ENCODE measurements at regions not wholly inside any gene's neighbourhood (a gene's known extent, or its start where the extent isn't known, plus 50 kb on each side); places are given as distances from the start of the nearest gene placed in this dataset.

DNA sequence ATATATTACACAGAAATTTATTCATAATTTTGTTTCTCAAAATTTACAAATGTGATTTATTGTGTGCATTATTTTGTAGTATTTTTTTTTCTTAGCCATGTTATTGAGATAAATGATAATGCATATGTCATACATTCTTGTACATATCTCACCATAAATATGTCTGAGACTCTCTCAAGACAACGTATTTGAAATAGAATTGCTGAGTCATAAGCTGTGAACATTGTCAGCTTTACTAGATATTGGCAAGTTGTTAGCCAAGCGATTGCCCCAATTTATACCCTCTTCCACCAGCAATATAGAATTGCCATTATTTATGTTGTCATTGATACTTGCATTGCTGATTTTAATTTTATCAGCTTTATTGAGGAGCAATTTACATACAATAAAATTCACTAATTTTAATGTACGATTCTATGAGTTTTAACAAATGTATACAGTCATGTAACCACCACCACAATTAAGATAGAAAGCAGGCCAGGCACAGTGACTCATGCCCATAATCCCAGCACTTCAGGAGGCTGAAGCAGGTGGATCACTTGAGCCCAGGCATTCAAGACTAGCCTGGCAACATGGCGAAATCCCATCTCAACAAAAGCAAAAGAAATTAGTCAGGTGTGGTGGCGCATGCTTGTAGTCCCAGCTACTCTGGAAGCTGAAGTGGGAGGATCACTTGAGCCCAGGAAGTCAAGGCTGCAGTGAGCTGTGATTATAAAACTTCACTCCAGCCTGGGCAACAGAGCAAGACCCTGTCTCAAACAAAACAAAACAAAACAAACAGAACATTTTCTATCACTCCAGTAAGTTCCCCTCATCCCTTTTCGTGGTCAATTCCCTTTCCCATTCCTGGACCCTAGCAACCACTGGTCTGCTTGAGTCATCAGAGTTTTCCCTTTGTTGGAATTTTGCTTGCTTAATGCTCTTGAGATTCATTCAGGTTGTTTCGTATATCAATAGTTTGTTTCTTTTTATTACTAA lies 373.1 kb downstream of the MFSD1 start:
- no peak for DNase-seq

DNA sequence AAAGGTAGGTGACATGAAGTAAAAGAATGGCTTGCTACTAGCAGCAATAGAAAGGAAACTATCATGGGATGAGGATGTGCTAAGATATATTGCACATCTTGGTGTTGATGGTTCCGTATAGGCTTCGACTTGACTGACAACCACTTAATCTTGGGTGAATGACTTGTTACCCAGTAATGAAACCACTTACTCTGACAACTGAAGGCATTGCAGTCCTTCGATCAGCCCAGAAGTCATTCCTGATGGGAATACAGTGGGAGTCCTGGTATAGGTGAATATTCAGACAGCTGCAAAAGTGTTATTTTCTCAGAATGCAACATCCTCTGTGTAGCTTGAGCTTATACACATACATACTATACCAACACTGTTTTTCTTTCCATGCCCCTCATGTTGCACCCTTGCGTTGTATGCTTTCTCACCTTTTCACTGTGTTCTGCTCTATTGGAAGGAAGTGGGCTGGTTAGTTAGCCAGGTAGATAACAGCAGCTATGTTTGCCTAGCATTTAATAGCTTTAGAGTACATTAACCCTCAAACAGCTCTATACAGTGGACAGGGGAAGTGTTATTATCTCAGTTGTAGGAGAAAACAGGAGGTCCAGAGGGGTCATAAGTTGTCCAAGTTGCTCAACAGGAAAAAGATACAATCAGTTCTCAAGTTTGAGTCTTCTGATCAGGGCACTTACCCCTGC lies 376.5 kb downstream of the MFSD1 start:
- no peak for DNase-seq

DNA sequence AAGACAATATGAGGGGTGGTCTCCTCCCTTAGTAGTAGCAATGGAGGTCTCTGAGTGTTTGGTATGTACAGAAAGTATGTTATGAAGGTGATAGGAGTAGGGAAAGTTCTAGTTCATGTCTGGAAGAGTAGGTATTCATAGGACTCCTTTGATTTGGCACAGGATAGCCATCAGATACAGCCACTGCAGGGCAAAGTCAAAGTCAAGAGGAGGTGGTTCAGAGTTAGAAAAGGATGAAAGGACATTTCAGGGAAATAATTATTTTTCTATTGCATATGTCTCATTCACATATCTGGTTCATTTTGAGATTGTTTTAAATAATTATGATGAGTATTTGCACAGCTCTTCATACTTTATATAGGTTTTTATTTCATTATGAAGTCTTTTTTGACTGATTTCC lies 381.1 kb downstream of the MFSD1 start:
- DNase-seq, result no peak

DNA sequence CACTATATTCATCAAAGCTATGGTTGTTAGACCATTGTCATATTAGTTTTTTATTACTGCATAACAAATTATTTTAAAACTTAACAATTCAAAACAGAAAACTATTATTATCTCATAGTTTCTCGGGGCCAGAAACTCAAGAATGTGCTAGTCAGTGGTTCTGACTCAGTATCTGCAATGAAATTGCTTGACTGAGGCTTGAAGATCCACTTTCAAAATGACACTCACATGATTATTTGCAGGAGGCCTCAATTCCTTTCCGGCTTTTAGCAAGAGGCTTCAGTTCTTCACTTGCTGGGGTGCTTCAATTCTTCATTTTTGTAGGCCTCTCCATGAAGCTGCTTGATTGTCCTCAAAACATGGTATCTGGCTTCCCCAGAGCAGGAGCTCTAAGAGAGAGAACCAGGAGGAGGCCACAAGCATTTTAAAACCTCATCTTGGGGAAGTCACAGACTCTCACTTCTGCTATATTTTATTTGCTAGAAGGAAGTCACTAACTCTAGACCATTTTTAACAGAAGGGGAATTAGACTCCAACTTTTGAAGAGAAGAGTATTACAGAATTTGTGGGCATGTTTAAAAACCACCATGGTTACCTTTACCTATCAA lies 383.7 kb downstream of the MFSD1 start:
- DNase-seq, result no peak

DNA sequence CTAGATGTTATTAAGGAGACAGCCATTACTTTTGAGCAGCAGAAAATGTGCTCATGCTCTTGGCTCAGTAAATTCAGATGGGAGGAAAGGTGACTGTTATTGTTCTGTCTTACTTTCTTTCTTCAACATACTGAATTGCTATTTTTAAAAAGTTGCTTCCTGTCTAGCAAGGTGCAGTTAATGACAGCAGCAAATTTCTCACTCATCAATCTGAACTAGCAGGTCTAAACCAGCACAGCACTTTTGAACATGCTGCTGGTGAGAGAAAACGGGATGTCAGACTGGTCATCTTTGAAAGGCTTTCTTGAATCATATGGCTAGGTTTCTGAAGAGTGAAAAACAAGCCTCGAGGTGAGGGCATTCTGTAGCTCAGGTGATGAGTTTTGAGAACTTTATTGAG lies 384.7 kb downstream of the MFSD1 start:
- DNase-seq, result no peak

DNA sequence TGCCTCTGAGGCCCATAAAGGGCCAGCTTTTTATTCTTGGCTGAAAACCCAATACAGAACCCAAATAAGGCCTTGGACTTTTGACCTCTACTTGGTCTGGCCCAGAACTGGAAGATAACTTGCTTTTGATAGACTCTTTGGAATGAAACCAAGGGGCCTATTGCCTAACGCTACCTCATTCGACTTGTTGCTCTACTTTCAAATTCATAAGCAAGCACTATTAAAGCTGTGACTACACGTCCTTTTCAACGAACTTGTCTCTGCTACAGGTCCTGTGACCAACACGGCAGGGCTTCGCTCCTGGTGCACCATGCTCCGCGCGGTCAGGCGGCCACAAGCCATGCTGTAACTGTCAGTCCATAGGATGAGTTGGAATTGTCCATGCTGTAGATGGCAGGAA lies 385.4 kb downstream of the MFSD1 start:
- DNase-seq, result no peak

DNA sequence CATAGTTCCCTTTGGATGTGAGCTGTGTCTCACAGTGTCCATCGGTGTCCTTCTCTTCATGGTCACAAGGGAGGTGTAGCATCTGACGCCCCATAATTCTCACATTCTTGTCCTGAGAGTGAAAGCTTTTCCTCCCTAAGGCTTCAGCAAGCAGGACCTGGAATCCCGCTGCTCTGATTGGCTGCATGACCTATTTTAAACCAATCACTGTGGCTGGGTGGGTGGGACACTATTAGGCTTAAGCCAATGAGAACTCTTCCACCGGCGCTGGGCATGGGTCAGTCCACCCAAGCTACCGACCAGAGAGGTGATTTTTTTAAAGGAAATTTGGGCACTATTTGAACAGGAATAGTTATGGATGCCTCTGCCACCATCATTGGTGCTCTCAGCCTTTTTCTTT lies 385.9 kb downstream of the MFSD1 start:
- no peak for DNase-seq

DNA sequence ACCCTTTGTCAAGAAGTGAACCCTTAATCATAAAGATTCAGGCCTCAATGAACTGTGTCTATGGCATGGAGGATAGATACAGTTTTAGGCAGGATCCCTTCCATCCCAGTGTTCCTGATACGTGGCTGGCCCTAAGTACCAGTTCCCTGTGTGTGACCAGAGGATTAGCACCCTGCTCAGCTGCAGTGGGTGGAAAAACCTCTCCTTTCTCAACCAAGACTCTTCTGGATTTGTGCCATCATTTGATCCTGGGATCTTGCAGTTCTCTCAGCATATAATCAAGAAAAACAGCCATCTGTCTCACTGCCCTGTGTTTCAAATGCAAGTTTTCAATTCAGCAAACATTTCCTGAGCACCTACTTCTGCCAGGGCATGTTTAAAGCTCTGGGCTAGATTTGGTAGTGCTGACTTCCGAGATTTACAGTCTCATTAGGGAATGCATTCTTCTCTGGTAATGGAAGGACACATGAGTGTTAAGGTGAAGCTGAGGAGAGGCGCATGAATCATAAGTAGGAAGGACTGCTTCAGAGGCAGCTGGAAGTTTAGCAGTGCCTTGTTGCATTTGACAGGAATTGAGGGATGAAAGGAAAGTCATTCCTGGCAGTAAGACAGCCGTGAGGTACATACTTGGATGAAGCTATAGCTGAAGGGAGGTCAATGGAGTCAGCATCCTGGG lies 388.3 kb downstream of the MFSD1 start:
- no peak for DNase-seq

DNA sequence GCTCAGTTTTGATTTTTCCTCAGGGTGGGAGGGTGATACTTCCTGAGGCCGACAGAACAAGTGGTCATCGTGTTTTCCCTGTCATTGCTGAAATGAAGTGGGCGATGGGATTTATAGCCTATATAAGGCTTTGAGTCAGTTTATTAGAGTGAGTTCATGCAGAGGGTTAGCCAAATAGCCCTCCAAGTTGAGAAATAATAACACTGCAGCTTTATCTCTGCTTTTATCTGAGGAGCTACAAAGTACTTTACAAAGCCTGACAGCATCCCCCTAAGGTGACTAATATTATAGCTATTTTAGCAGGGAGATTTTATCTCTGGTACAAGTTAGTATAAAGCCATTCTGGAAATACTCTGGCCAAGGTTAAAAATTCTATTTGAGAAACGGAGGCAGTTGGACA lies 389.6 kb downstream of the MFSD1 start:
- no peak for DNase-seq

DNA sequence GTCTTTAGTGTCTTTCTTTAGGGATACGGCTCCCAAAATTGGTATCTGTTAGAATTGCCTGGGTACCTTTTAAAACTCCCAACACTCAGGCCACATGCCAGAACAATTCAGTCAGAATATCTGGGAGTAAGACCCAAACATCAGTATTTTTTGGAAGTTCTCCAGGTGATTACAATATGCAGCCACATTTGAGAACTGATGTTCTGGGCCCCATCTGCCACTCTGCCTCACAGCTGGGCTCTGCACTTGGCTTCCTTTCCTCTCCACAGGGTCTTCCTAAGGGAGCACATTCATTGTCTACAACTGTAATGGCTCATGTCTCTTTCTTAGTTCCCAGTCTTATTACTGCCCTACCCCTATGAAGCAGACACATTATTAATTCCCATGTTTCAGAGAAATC lies 394.5 kb downstream of the MFSD1 start:
- no peak for DNase-seq

DNA sequence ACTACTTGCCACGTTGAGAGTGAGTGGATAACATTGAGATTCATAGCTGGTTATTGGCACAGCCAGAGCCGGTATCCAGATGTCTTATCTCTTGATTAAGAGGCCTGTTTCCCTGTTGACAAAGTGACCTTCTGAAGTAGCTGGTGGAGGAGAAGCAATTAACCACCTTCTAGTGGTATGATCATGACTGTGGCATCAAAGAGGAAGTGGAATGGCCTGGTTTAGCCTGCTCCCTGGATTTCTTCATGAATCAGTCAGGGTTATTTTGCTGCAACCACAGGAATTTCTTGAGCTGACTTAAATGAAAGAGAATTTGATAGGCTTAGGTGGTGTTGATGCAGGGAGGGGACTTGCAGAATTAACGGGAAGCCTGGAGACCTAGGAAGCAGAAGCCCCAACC lies 398.3 kb downstream of the MFSD1 start:
- no peak for DNase-seq

DNA sequence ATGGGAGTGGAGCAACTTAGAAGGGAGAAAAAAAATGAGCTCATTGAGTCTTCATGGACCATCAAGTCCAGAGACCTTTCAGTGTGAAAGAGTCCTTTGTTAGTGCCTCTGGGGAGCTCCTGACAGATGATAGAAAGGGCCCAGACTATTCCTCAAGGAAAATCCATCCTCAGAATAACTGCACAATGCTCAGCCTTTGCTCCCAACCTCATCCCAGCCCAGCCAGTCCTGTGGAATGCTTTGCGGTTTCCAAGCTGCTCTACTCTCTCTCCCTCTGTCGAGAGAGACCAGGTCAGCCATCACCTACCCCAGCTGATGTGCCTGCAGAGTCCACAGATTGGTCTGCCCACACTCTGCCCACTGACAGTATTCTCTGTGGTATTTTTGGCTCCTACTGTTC lies 406.2 kb downstream of the MFSD1 start:
- DNase-seq, result no peak

DNA sequence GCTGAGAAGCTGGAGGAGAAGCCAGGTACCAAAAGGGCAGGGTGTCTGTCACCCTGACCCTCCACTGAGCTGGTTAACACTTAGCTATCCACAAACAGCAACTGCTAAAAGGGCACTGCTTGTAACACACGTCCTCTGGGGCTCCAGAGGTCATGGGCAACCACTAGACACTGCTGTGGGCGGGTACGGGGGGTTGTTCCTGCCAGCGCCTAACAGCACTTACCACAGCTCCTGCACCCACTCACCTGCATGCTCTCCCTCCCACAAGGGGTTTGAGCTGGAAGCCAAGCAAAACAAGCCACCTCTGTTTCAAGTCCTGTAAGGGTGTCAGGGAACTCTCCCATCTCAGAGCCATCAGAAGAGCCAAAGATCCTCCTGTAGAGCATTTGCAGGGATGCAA lies 407.6 kb downstream of the MFSD1 start:
- no peak for DNase-seq

DNA sequence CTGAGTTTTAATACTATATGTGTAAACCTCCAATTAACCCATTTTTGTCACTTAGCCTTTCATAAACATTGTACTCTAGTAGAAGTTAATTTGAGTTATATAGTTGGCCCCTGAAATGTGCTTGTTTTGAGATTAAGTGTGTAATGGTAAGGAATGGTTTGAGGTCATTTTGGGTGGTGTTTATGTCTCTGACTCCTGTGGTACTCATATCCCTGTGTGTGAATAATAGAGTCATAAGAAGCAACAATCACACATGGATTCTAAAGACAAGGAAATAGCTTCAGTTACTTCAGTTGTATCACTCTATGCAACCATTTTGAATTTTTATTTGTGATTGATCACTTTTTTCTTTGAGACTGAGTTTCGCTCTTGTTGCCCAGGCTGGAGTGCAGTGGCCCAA lies 408.5 kb downstream of the MFSD1 start:
- no peak for DNase-seq

DNA sequence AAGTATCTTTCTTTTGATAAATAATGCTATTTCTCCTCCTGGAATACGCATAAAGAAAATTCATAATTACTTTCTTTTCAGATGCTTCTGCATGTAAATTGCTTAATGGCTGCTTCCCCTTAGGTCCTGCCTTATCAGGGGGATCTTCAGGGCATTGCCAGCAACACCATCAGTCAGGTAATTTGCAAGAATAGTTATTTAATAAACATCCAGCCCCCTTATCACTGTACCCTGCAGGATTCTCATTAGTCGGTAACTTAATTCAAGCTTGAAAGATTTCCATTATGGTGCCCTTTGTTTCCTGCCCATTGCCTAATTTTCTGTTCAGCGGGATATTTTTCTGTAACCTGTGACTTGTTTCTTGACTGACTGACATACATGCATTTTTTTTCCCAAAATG lies 414.5 kb downstream of the MFSD1 start:
- DNase-seq, result no peak

DNA sequence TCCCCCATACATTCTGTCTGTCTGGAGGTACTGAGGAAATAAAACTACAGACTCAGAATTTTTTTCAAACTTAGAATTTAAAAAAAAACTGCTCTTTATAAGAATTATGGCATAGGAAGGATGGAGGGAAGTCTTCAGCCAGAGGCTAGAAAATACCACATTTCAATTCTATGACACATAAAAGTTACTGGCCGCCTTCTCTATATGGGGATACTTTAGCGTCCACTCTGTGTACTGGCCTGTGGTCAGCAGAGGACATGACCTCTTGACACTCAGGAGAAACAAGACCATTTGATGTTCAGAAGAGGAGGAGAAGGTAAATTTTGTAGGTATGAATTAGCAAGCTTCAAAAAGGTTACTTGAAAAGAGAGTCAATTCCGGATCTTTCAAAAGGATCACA lies 417.4 kb downstream of the MFSD1 start:
- DNase-seq, result no peak

DNA sequence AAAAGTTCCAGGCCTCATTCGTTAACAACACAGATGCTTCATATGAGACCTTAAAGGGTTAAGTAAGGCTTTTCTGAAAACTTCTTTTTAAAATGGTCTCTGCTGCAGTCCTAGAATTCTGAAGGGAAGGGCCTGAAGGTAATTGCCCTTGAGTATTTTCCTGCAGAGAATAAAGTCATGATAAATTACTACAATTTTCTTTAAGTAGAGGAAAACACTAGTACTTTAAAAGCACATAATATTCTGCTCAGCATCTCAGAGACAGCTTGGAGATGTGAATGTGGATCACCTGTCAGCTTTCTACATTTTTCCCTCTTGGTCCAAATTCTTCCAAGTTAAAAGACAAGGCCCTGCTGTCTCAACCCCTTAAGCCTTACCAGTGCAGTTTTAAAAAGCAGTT lies 419.5 kb downstream of the MFSD1 start:
- DNase-seq, result no peak

DNA sequence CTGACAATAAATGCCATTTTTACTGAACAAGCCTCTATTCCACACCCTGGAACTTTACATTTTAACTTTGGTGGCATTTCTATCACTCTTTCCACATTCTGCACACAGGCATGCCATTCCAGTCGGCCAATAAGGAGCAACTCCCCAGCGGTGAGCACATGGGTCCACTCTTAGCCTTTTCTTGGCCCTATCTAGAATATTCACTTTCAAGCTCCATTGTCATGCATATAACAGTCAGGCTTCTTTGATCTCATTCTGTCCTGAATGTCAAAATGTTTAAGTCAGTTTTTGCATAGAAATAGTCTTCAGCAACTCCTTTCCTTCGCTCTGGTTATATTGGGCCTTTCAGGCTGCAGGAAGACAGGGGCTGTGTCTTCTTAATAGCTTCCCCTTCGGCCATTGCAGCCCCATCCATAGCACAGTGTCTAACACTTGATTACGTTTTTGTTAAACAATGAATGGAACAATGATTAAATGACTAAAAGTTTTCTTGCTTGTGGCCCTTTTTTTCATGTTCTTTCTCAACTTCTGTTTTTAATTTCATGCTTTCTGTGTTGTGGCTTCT lies 427.3 kb downstream of the MFSD1 start:
- DNase-seq, result no peak

DNA sequence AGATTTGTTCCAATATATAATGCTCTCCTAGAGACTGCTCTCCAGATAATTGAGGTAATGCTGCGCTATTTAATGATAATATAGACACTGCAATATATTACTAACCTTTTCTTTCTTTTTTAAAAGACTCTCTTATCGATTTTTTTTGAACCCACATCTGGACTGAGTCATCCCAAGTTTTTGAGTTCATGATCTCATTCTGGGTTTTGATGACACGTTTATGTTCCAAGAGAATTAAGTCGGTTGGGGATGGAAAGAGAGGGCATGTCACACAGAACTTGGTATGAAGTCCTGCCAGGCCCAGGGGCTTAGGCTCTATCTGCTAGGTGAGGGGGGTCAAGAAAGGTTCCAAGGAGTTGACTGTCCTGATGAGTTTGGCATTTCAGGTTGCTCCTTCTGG lies 431.1 kb downstream of the MFSD1 start:
- no peak for DNase-seq

DNA sequence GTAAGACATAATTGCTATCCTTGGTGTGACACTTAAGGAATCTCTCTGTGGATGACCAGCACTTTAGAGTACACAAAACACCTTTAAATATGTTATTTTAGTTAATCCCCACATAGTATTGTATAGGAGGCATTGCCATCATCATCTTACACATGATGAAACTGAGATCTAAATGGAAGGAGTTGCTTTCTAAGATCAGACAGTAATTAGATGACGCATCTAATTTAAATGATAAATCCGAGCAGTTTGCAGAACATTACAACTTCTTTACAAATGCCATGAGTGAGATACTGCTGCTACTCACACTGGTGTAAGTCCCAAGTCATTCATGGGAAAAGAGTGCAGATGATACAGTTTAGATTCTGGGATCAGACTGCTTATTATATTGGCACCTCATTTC lies 431.9 kb downstream of the MFSD1 start:
- no peak for DNase-seq

DNA sequence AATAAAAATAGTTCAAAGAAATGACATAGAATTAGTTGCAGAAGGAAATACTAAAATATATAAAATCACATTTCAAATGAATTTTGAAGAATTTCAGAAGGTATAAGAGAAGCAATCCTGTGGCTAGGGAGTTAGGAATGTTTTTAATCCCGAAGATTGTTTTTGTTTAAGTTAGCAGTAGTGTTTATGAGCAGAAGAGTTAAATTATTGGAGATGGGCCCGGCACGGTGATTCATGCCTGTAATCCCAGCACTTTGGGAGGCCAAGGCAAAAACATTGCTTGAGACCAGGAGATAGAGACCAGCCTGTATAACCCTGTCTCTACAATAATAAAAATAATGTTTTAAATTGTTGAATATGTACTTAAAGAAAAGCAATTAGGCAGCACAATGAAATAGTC lies 432.5 kb downstream of the MFSD1 start:
- no peak for DNase-seq

DNA sequence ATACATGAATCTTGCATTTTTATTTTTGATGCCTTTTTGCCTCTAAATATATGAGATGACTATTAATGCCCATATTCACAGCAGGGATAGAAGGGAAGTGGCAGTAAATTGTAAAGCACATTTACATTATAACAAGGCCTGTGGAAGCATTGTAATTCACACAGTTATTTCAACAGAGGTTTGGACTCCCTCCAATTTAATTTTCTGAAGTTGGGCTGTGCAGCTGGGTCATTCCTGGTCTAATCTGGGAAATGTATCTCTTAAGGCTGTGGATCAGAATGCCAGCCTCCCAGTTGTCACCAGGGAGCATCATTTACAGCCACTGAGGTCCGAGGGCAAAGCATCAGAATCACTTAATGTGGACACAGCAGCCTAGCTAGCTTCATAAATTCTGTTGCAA lies 434.5 kb downstream of the MFSD1 start:
- no peak for DNase-seq

DNA sequence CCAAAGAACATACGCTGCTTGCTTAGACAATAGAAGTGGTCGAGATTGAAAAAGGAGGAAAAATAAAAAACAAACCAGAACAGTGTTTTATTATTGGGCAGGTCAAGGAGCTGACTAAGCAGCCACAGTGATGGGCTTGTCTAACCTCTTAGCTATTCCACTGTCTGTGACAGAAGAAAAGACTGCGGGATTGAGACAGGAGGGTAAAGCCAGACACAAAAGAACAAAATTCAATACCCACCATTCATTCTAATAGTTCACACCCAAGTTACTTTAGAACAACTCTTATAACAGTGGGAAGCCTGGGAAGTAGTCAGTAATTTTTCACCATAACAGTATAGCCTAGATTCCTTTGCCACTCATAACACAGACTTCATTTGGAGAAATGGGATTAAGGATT lies 435.4 kb downstream of the MFSD1 start:
- DNase-seq, result no peak
